Gastroesophageal sphincter (tissue), 3 donors: ENCODE measurements at regions not wholly inside any gene's neighbourhood (a gene's known extent, or its start where the extent isn't known, plus 50 kb on each side); places are given as distances from the start of the nearest gene placed in this dataset.

Experiments
- CTCF ChIP-seq, 4 experiments: fragments of 200-600 bp in 2 of 4; fragments of 450-650 bp in 2 of 4; sonication (generic) in 1 of 4; IDR thresholded peaks; one replicate each; pipeline ENCODE4 v1.5.1; 2017 to 2019; ENCODE audit warnings: antibody characterized with exemption in 4 of 4, mild to moderate bottlenecking in 2 of 4, moderate library complexity in 2 of 4
- POLR2A ChIP-seq, 2 donors: fragments of 450-650 bp; IDR thresholded peaks; one replicate each; pipeline ENCODE4 v1.6.1; 2017; ENCODE audit warnings: antibody characterized with exemption in 2 of 2, mild to moderate bottlenecking in 2 of 2, moderate library complexity in 1 of 2
- POLR2AphosphoS5 ChIP-seq: sonication (generic); formaldehyde crosslinking; IDR thresholded peaks from one replicate; pipeline ENCODE4 v1.6.1; 2017; ENCODE audit warnings: antibody characterized with exemption

GRCh38 chr5:53166183-53166495, 56.6 kb upstream of the MOCS2 start:
- TF ChIP-seq CTCF (IDR thresholded peaks at IDR 0.05) = no peak
- no peak for TF ChIP-seq POLR2A (IDR thresholded peaks at IDR 0.05)
- no peak for TF ChIP-seq POLR2AphosphoS5
